GM23338 (cell line): ENCODE measurements at regions not wholly inside any gene's neighbourhood (a gene's known extent, or its start where the extent isn't known, plus 50 kb on each side); places are given as distances from the start of the nearest gene placed in this dataset.

Experiments used
- ATAC-seq: fragments of 200-7000 bp; cut with Tn5 transposase; 3 replicates; pipeline ENCODE4 v1.9.1; 2020
- DNase-seq: peaks from one replicate; pipeline ENCODE4 v3.0.0-alpha.2; 2015; ENCODE audit warnings: low spot score
- H2AFZ ChIP-seq: fragments of 200-600 bp; sonication (generic); 2 replicates; pipeline ENCODE4 v1.8.0; 2016; ENCODE audit warnings: antibody characterized with exemption, mild to moderate bottlenecking, moderate library complexity
- H3F3A ChIP-seq: fragments of 200-600 bp; sonication (generic); replicated peaks from 2 replicates; pipeline ENCODE4 v1.8.0; 2017; ENCODE audit warnings: antibody characterized with exemption, mixed run types, low read depth
- H3K27ac ChIP-seq: fragments of 200-600 bp; sonication (generic); 2 replicates; pipeline ENCODE4 v1.6.1; 2016; ENCODE audit warnings: low read depth
- H3K27me3 ChIP-seq: fragments of 200-600 bp; sonication (generic); 2 replicates; pipeline ENCODE4 v1.8.0; 2016; ENCODE audit warnings: mild to moderate bottlenecking, mixed run types, moderate library complexity; ENCODE audit not compliant: insufficient read depth
- H3K36me3 ChIP-seq: fragments of 200-600 bp; sonication (generic); 2 replicates; pipeline ENCODE4 v1.8.0; 2016; ENCODE audit warnings: mild to moderate bottlenecking; ENCODE audit not compliant: insufficient read depth
- H3K4me1 ChIP-seq: fragments of 200-600 bp; sonication (generic); 2 replicates; pipeline ENCODE4 v1.8.0; 2016; ENCODE audit warnings: mild to moderate bottlenecking, moderate library complexity; ENCODE audit not compliant: insufficient read depth
- H3K4me2 ChIP-seq: fragments of 200-600 bp; sonication (generic); 2 replicates; pipeline ENCODE4 v1.7.1; 2017; ENCODE audit warnings: mixed run types
- H3K4me3 ChIP-seq: fragments of 200-600 bp; sonication (generic); 2 replicates; pipeline ENCODE4 v1.6.1; 2016; ENCODE audit warnings: mixed run types
- H3K79me2 ChIP-seq: fragments of 200-600 bp; sonication (generic); replicated peaks from 2 replicates; pipeline ENCODE4 v1.8.0; 2017; ENCODE audit warnings: mild to moderate bottlenecking; ENCODE audit not compliant: insufficient read depth
- H3K9me2 ChIP-seq: fragments of 200-600 bp; sonication (generic); 2 replicates; pipeline ENCODE4 v1.8.0; 2017; ENCODE audit not compliant: insufficient read depth
- H4K20me1 ChIP-seq: fragments of 200-600 bp; sonication (generic); replicated peaks from 2 replicates; pipeline ENCODE4 v1.8.0; 2017; ENCODE audit warnings: mild to moderate bottlenecking; ENCODE audit not compliant: insufficient read depth
- H3K27ac Mint-ChIP-seq: 2 replicates; pipeline ENCODE4 v1.8.0; 2020; ENCODE audit warnings: inconsistent platforms, mild to moderate bottlenecking, moderate library complexity, mixed read lengths
- H3K27me3 Mint-ChIP-seq: 3 replicates; pipeline ENCODE4 v1.8.0; 2022; ENCODE audit warnings: low read depth, mild to moderate bottlenecking, moderate library complexity, mixed read lengths, inconsistent platforms; ENCODE audit not compliant: insufficient read depth, poor library complexity
- H3K36me3 Mint-ChIP-seq: 3 replicates; pipeline ENCODE4 v1.8.0; 2021; ENCODE audit warnings: low read depth, mild to moderate bottlenecking, inconsistent platforms, moderate library complexity, mixed read lengths
- H3K4me1 Mint-ChIP-seq: 3 replicates; pipeline ENCODE4 v1.8.0; 2020; ENCODE audit warnings: mild to moderate bottlenecking, inconsistent platforms, mixed read lengths
- H3K4me3 Mint-ChIP-seq: 3 replicates; pipeline ENCODE4 v1.8.0; 2021; ENCODE audit warnings: moderate library complexity, mild to moderate bottlenecking, inconsistent platforms, mixed read lengths
- H3K9me3 Mint-ChIP-seq: 3 replicates; pipeline ENCODE4 v1.8.0; 2020; ENCODE audit warnings: moderate library complexity, mild to moderate bottlenecking, inconsistent platforms, mixed read lengths
- CREB1 ChIP-seq: fragments of 250-450 bp; sonication (Bioruptor Pico); IDR thresholded peaks from 2 replicates; pipeline ENCODE4 v1.5.0; 2020; ENCODE audit warnings: low read depth, mild to moderate bottlenecking, moderate library complexity
- CTCF ChIP-seq, 2 experiments: fragments of 200-600 bp in 1 of 2; sonication (generic) in 1 of 2; conservative IDR thresholded peaks; 2 replicates each; pipeline versions ENCODE4 v1.5.1 to v1.6.1; 2016 to 2017; ENCODE audit warnings: antibody characterized with exemption in 2 of 2, low read depth in 2 of 2, mild to moderate bottlenecking in 2 of 2, moderate library complexity in 1 of 2
- ETS1 ChIP-seq: IDR thresholded peaks from 2 replicates; pipeline ENCODE4 v1.6.1; 2016; ENCODE audit warnings: antibody characterized with exemption
- EZH2 ChIP-seq: fragments of 200-600 bp; sonication (generic); IDR thresholded peaks from one replicate; pipeline ENCODE4 v1.8.0; 2017; ENCODE audit warnings: antibody characterized with exemption, mild to moderate bottlenecking, low read depth; ENCODE audit not compliant: unreplicated experiment
- EZH2phosphoT487 ChIP-seq: fragments of 200-600 bp; sonication (generic); IDR thresholded peaks from one replicate; pipeline ENCODE4 v1.8.1; 2018; ENCODE audit warnings: antibody characterized with exemption; ENCODE audit not compliant: unreplicated experiment
- JUNB ChIP-seq: IDR thresholded peaks from one replicate; pipeline ENCODE4 v1.6.1; 2016; ENCODE audit warnings: antibody characterized with exemption; ENCODE audit not compliant: unreplicated experiment
- NANOG ChIP-seq: IDR thresholded peaks from 2 replicates; pipeline ENCODE4 v1.6.1; 2016; ENCODE audit warnings: antibody characterized with exemption, borderline replicate concordance
- POLR2AphosphoS5 ChIP-seq: IDR thresholded peaks from 2 replicates; pipeline ENCODE4 v1.6.1; 2016; ENCODE audit warnings: antibody characterized with exemption, low read depth
- REST ChIP-seq: IDR thresholded peaks from one replicate; pipeline ENCODE4 v1.6.1; 2018; ENCODE audit warnings: antibody characterized with exemption; ENCODE audit not compliant: unreplicated experiment
- STAT1 ChIP-seq: IDR thresholded peaks from one replicate; pipeline ENCODE4 v1.6.1; 2016; ENCODE audit warnings: antibody characterized with exemption; ENCODE audit not compliant: unreplicated experiment
- ZNF114 ChIP-seq: fragments of 250-450 bp; sonication (Bioruptor Pico); IDR thresholded peaks from 2 replicates; pipeline ENCODE4 v1.5.0; 2020; ENCODE audit warnings: mild to moderate bottlenecking, moderate library complexity
- ZNF331 ChIP-seq: fragments of 250-450 bp; sonication (Bioruptor Pico); IDR thresholded peaks from 2 replicates; pipeline ENCODE4 v1.5.0; 2020; ENCODE audit warnings: low read depth, mild to moderate bottlenecking, moderate library complexity
- TF ChIP-seq, protein P1 (sequence below): fragments of 250-450 bp; sonication (Bioruptor Pico); IDR thresholded peaks from 2 replicates; pipeline ENCODE4 v1.5.0; 2020; ENCODE audit warnings: mild to moderate bottlenecking, moderate library complexity

DNA sequence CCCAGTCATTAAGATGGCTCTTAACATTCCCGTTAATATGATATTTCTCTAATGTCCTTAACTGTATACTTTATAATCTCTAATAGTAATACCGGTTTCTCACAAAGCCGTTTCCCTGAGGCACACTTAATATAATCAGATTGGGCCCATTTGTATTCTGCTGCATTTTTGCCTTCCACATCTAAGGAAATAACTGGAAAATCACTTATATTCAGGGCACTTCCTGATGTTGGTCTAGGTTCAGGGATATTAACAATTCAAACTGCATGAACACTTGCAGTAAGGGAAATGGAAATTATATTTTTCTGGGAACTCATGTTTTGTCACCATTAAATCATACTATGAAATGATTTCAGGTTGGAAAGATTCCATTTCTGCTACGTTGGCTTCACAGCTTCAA lies 119.8 kb downstream of the TPR start:
- H3K36me3 ChIP-seq = no peaks in the 10 kb centered on the region; the same call in 1 of the 2 replicates
- no peak overlapping the region for H3K4me3 ChIP-seq
- H3K79me2 ChIP-seq = no peaks in the 10 kb centered on the region
- H3K4me1 ChIP-seq = no peaks in the 10 kb centered on the region
- peaks cover 17% of the 10 kb centered on the region for H3K36me3 Mint-ChIP-seq
- H3K27me3 ChIP-seq = no peaks in the 10 kb centered on the region
- no peaks in the 10 kb centered on the region for H4K20me1 ChIP-seq
- TF ChIP-seq STAT1 (no peak), CTCF (conservative IDR thresholded peaks at IDR 0.05; ENCODE audit: low read depth in 2 of 2) (no peak), ZNF114 (no peak), ZNF331 (CRISPR knock-in tag) (no peak), POLR2AphosphoS5 (no peak), REST (no peak), ETS1 (no peak), JUNB (no peak), NANOG (no peak), EZH2 (no peak), EZH2phosphoT487 (no peak), CREB1 (CRISPR knock-in tag) (no peak)
- TF ChIP-seq, protein P1, sequence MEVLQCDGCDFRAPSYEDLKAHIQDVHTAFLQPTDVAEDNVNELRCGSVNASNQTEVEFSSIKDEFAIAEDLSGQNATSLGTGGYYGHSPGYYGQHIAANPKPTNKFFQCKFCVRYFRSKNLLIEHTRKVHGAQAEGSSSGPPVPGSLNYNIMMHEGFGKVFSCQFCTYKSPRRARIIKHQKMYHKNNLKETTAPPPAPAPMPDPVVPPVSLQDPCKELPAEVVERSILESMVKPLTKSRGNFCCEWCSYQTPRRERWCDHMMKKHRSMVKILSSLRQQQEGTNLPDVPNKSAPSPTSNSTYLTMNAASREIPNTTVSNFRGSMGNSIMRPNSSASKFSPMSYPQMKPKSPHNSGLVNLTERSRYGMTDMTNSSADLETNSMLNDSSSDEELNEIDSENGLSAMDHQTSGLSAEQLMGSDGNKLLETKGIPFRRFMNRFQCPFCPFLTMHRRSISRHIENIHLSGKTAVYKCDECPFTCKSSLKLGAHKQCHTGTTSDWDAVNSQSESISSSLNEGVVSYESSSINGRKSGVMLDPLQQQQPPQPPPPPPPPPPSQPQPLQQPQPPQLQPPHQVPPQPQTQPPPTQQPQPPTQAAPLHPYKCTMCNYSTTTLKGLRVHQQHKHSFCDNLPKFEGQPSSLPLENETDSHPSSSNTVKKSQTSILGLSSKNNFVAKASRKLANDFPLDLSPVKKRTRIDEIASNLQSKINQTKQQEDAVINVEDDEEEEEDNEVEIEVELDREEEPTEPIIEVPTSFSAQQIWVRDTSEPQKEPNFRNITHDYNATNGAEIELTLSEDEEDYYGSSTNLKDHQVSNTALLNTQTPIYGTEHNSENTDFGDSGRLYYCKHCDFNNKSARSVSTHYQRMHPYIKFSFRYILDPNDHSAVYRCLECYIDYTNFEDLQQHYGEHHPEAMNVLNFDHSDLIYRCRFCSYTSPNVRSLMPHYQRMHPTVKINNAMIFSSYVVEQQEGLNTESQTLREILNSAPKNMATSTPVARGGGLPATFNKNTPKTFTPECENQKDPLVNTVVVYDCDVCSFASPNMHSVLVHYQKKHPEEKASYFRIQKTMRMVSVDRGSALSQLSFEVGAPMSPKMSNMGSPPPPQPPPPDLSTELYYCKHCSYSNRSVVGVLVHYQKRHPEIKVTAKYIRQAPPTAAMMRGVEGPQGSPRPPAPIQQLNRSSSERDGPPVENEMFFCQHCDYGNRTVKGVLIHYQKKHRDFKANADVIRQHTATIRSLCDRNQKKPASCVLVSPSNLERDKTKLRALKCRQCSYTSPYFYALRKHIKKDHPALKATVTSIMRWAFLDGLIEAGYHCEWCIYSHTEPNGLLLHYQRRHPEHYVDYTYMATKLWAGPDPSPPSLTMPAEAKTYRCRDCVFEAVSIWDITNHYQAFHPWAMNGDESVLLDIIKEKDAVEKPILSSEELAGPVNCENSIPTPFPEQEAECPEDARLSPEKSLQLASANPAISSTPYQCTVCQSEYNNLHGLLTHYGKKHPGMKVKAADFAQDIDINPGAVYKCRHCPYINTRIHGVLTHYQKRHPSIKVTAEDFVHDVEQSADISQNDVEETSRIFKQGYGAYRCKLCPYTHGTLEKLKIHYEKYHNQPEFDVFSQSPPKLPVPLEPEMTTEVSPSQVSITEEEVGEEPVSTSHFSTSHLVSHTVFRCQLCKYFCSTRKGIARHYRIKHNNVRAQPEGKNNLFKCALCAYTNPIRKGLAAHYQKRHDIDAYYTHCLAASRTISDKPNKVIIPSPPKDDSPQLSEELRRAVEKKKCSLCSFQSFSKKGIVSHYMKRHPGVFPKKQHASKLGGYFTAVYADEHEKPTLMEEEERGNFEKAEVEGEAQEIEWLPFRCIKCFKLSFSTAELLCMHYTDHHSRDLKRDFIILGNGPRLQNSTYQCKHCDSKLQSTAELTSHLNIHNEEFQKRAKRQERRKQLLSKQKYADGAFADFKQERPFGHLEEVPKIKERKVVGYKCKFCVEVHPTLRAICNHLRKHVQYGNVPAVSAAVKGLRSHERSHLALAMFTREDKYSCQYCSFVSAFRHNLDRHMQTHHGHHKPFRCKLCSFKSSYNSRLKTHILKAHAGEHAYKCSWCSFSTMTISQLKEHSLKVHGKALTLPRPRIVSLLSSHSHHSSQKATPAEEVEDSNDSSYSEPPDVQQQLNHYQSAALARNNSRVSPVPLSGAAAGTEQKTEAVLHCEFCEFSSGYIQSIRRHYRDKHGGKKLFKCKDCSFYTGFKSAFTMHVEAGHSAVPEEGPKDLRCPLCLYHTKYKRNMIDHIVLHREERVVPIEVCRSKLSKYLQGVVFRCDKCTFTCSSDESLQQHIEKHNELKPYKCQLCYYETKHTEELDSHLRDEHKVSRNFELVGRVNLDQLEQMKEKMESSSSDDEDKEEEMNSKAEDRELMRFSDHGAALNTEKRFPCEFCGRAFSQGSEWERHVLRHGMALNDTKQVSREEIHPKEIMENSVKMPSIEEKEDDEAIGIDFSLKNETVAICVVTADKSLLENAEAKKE (CRISPR knock-in tag) = no peak
- H3F3A ChIP-seq = no peaks in the 10 kb centered on the region
- H3K9me3 Mint-ChIP-seq = peaks cover 20% of the 10 kb centered on the region
- H3K4me2 ChIP-seq = no peak overlapping the region
- ATAC-seq = no peak
- H3K4me1 Mint-ChIP-seq = no peaks in the 10 kb centered on the region
- no peak overlapping the region for H2AFZ ChIP-seq
- H3K27ac Mint-ChIP-seq = no peak overlapping the region
- H3K27me3 Mint-ChIP-seq = no peaks in the 10 kb centered on the region
- H3K4me3 Mint-ChIP-seq = no peak overlapping the region
- DNase-seq = no peak
- no peak overlapping the region for H3K27ac ChIP-seq
- H3K9me2 ChIP-seq = no peaks in the 10 kb centered on the region
